ENCODE measurements at regions not wholly inside any gene's neighbourhood (a gene's known extent, or its start where the extent isn't known, plus 50 kb on each side); places are given as distances from the start of the nearest gene placed in this dataset.

DNA sequence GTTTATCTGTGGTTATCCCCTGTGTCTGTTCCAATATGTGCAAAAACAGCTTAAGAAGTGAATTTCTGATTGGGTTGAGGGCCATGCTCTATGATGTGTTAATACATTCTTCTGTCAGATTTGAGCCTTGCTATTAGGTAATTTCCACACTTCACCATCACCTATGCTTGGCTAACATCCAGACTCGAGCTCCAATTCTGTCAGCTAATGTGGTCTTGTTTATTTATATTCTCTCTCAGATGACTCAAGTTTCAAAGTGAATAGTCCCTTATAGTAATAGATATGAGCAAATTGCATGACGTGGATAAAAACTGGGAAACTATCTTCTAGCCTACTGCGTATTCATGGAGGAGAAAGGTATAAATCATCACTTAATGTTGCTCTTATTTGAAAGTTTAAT is 451.3 kb downstream of the SNAPC1 start:
- CTCF ChIA-PET: no interaction called here
- Histone ChIP-seq H3K27me3 (replicated peaks in 2 of 5; ENCODE audit: control insufficient read depth in 4 of 5, insufficient read depth in 5 of 5, low read length in 4 of 5) (no peaks in the 10 kb centered on the region), H3K4me3 (ENCODE audit: control insufficient read depth in 1 of 7, extremely low read depth in 1 of 7, insufficient read depth in 4 of 7, low read depth in 2 of 7, low read length in 6 of 7) (no peak overlapping the region), H3K27ac (ENCODE audit: insufficient read depth in 1 of 2, low read depth in 1 of 2, low read length in 2 of 2, poor library complexity in 1 of 2, severe bottlenecking in 2 of 2) (no peak overlapping the region), H3K4me1 (ENCODE audit: control extremely low read depth in 1 of 4, control insufficient read depth in 4 of 4, insufficient read depth in 4 of 4, low read length in 3 of 4) (no peaks in the 10 kb centered on the region), H3K36me3 (ENCODE audit: control insufficient read depth in 4 of 4, insufficient read depth in 4 of 4, low read length in 3 of 4) (no peaks in the 10 kb centered on the region), H3K9me3 (ENCODE audit: control extremely low read depth in 1 of 5, control insufficient read depth in 4 of 5, insufficient read depth in 2 of 5, low read depth in 1 of 5, low read length in 4 of 5) (no peaks in the 10 kb centered on the region)
- DNase-seq: no peak
- POLR2A ChIA-PET: no interaction called here
- WGBS (ENCODE audit: insufficient coverage): no CpG with 5 or more reads among the region's 3 CpGs

DNA sequence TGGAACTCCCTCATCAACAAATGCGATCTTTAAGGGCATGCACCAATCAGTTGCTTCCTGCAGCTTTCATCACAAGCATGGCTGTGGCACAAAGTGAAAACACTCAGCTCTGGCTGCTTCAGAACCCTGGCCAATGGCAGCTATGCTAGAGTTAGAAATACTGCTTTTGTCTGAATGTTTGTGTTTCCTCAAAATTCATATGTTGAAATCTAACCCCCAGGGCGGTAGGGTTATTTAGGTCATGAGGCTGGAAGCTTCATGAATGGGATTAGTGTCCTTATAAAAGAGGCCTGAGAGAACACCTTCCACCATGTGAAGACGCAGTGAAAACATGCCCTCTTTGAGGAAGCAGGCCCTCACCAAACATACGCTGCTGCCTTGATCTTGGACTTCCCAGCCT is 453.9 kb downstream of the SNAPC1 start:
- CTCF ChIA-PET: no interaction called here
- Histone ChIP-seq H3K27me3 (replicated peaks in 2 of 5; ENCODE audit: control insufficient read depth in 4 of 5, insufficient read depth in 5 of 5, low read length in 4 of 5) (no peaks in the 10 kb centered on the region), H3K9me3 (ENCODE audit: control extremely low read depth in 1 of 5, control insufficient read depth in 4 of 5, insufficient read depth in 2 of 5, low read depth in 1 of 5, low read length in 4 of 5) (no peaks in the 10 kb centered on the region), H3K4me1 (ENCODE audit: control extremely low read depth in 1 of 4, control insufficient read depth in 4 of 4, insufficient read depth in 4 of 4, low read length in 3 of 4) (no peaks in the 10 kb centered on the region), H3K4me3 (ENCODE audit: control insufficient read depth in 1 of 7, extremely low read depth in 1 of 7, insufficient read depth in 4 of 7, low read depth in 2 of 7, low read length in 6 of 7) (no peak overlapping the region), H3K36me3 (ENCODE audit: control insufficient read depth in 4 of 4, insufficient read depth in 4 of 4, low read length in 3 of 4) (no peaks in the 10 kb centered on the region), H3K27ac (ENCODE audit: insufficient read depth in 1 of 2, low read depth in 1 of 2, low read length in 2 of 2, poor library complexity in 1 of 2, severe bottlenecking in 2 of 2) (no peak overlapping the region)
- POLR2A ChIA-PET: no interaction called here
- no peak for DNase-seq
- 100% methylated on average over 1 of the region's 4 CpGs for WGBS (ENCODE audit: insufficient coverage)

DNA sequence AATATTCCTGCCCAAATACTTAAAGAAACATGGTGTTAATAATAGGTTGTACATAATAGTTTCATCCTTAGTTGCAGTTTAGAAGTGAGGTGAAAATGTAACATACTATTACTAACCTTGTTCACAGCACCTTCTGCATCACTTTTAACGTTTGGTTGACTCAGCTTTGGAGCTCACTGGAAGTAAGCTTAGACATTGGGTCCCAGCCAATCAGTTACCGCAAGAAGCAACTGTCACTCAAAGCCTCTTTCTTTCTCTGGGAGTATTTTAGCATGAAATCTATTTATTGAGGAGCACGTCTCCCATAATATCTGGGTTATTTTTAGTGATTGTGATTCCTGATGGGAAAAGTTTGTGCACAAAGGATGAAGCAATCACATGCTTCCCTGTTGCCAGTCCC is 472.6 kb downstream of the SNAPC1 start:
- no CpG with 5 or more reads among the region's 3 CpGs for WGBS (ENCODE audit: insufficient coverage)
- CTCF ChIA-PET: no interaction called here
- Histone ChIP-seq H3K36me3 (ENCODE audit: control insufficient read depth in 4 of 4, insufficient read depth in 4 of 4, low read length in 3 of 4) (no peaks in the 10 kb centered on the region), H3K4me1 (ENCODE audit: control extremely low read depth in 1 of 4, control insufficient read depth in 4 of 4, insufficient read depth in 4 of 4, low read length in 3 of 4) (no peaks in the 10 kb centered on the region), H3K27ac (ENCODE audit: insufficient read depth in 1 of 2, low read depth in 1 of 2, low read length in 2 of 2, poor library complexity in 1 of 2, severe bottlenecking in 2 of 2) (no peak overlapping the region), H3K9me3 (ENCODE audit: control extremely low read depth in 1 of 5, control insufficient read depth in 4 of 5, insufficient read depth in 2 of 5, low read depth in 1 of 5, low read length in 4 of 5) (peaks cover 0 to 8% (median 0%) of the 10 kb centered on the region in 5 experiments), H3K27me3 (replicated peaks in 2 of 5; ENCODE audit: control insufficient read depth in 4 of 5, insufficient read depth in 5 of 5, low read length in 4 of 5) (no peaks in the 10 kb centered on the region), H3K4me3 (ENCODE audit: control insufficient read depth in 1 of 7, extremely low read depth in 1 of 7, insufficient read depth in 4 of 7, low read depth in 2 of 7, low read length in 6 of 7) (no peak overlapping the region)
- no peak for DNase-seq
- POLR2A ChIA-PET: no interaction called here

DNA sequence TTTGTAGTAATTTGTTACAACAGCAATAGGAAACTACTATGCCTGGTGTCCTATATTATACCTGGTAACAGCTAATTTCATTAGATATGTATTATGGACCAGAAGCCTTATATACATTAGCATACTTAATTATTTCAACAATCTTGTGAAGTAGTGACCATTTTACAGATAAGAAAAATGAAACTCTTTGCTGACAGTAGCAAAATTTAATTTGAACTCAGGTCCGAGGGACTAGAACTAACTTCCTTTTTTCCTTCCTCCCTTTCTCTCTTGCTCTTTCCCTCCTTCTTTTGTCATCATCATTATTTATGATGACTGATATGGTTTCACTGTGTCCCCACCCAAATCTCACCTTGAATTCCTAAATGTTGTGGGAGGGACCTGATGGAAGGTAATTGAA is 482.0 kb downstream of the SNAPC1 start:
- no peak overlapping the region for H3K4me3 ChIP-seq (ENCODE audit: control insufficient read depth in 1 of 7, extremely low read depth in 1 of 7, insufficient read depth in 4 of 7, low read depth in 2 of 7, low read length in 6 of 7)
- H3K36me3 ChIP-seq (ENCODE audit: control insufficient read depth in 4 of 4, insufficient read depth in 4 of 4, low read length in 3 of 4): no peaks in the 10 kb centered on the region
- no peaks in the 10 kb centered on the region for H3K27me3 ChIP-seq (replicated peaks in 2 of 5; ENCODE audit: control insufficient read depth in 4 of 5, insufficient read depth in 5 of 5, low read length in 4 of 5)
- ChIA-PET CTCF (no interaction called here), POLR2A (no interaction called here)
- H3K9me3 ChIP-seq (ENCODE audit: control extremely low read depth in 1 of 5, control insufficient read depth in 4 of 5, insufficient read depth in 2 of 5, low read depth in 1 of 5, low read length in 4 of 5): no peaks in the 10 kb centered on the region
- WGBS (ENCODE audit: insufficient coverage): 100% methylated on average over 1 of the region's 1 CpG
- no peak overlapping the region for H3K27ac ChIP-seq (ENCODE audit: insufficient read depth in 1 of 2, low read depth in 1 of 2, low read length in 2 of 2, poor library complexity in 1 of 2, severe bottlenecking in 2 of 2)
- H3K4me1 ChIP-seq (ENCODE audit: control extremely low read depth in 1 of 4, control insufficient read depth in 4 of 4, insufficient read depth in 4 of 4, low read length in 3 of 4): no peaks in the 10 kb centered on the region
- DNase-seq: no peak

DNA sequence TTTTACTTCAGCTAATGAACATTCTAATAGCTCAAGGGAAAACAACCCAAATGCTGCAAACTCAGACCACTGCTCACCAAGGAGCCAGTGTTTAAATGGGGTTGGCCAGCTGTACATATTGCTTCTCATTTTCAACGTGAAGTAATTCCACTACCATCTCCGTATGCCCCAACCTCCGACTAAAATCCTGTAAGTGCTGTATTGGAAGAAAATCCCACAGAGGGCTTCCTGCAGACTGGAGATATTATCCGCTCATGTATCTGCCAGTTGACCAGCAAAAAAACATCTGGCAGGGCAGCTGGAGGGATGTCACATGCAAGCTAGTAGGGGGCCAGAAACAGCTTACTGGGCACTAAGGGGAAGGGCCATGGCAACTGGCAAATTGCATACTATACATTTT is 485.0 kb downstream of the SNAPC1 start:
- H3K4me3 ChIP-seq (ENCODE audit: control insufficient read depth in 1 of 7, extremely low read depth in 1 of 7, insufficient read depth in 4 of 7, low read depth in 2 of 7, low read length in 6 of 7): no peak overlapping the region
- H3K4me1 ChIP-seq (ENCODE audit: control extremely low read depth in 1 of 4, control insufficient read depth in 4 of 4, insufficient read depth in 4 of 4, low read length in 3 of 4): no peaks in the 10 kb centered on the region
- no peaks in the 10 kb centered on the region for H3K36me3 ChIP-seq (ENCODE audit: control insufficient read depth in 4 of 4, insufficient read depth in 4 of 4, low read length in 3 of 4)
- H3K27ac ChIP-seq (ENCODE audit: insufficient read depth in 1 of 2, low read depth in 1 of 2, low read length in 2 of 2, poor library complexity in 1 of 2, severe bottlenecking in 2 of 2): no peak overlapping the region
- no peaks in the 10 kb centered on the region for H3K27me3 ChIP-seq (replicated peaks in 2 of 5; ENCODE audit: control insufficient read depth in 4 of 5, insufficient read depth in 5 of 5, low read length in 4 of 5)
- ChIA-PET POLR2A (no interaction called here), CTCF (no interaction called here)
- H3K9me3 ChIP-seq (ENCODE audit: control extremely low read depth in 1 of 5, control insufficient read depth in 4 of 5, insufficient read depth in 2 of 5, low read depth in 1 of 5, low read length in 4 of 5): no peaks in the 10 kb centered on the region
- DNase-seq: no peak
- 88% methylated on average over 4 of the region's 4 CpGs for WGBS (ENCODE audit: insufficient coverage)

DNA sequence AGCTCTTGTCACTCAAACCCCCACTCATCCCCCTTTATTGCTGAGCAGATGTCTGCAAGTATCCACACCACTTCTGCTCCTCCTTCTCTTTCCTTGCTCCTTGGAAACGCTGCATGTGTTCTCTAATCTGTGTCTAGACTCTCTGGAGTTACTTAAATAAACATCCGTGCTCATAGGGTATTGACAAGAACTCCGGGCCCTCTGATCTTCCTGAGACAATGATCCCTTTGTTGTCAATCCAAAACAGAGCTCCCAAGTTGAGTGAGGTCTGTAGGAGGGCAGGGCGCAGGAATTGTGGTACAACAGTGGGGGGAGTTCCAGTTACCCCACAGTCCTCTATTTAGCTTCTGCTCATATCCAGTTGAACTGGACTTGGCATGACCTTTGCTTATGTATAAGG is 489.0 kb downstream of the SNAPC1 start:
- ChIA-PET CTCF (no interaction called here), POLR2A (no interaction called here)
- no peaks in the 10 kb centered on the region for H3K36me3 ChIP-seq (ENCODE audit: control insufficient read depth in 4 of 4, insufficient read depth in 4 of 4, low read length in 3 of 4)
- WGBS (ENCODE audit: insufficient coverage): 62% methylated on average over 3 of the region's 4 CpGs
- H3K9me3 ChIP-seq (ENCODE audit: control extremely low read depth in 1 of 5, control insufficient read depth in 4 of 5, insufficient read depth in 2 of 5, low read depth in 1 of 5, low read length in 4 of 5): no peaks in the 10 kb centered on the region
- DNase-seq: no peak
- no peak overlapping the region for H3K4me3 ChIP-seq (ENCODE audit: control insufficient read depth in 1 of 7, extremely low read depth in 1 of 7, insufficient read depth in 4 of 7, low read depth in 2 of 7, low read length in 6 of 7)
- H3K27me3 ChIP-seq (replicated peaks in 2 of 5; ENCODE audit: control insufficient read depth in 4 of 5, insufficient read depth in 5 of 5, low read length in 4 of 5): no peaks in the 10 kb centered on the region
- H3K27ac ChIP-seq (ENCODE audit: insufficient read depth in 1 of 2, low read depth in 1 of 2, low read length in 2 of 2, poor library complexity in 1 of 2, severe bottlenecking in 2 of 2): no peak overlapping the region
- H3K4me1 ChIP-seq (ENCODE audit: control extremely low read depth in 1 of 4, control insufficient read depth in 4 of 4, insufficient read depth in 4 of 4, low read length in 3 of 4): no peaks in the 10 kb centered on the region

DNA sequence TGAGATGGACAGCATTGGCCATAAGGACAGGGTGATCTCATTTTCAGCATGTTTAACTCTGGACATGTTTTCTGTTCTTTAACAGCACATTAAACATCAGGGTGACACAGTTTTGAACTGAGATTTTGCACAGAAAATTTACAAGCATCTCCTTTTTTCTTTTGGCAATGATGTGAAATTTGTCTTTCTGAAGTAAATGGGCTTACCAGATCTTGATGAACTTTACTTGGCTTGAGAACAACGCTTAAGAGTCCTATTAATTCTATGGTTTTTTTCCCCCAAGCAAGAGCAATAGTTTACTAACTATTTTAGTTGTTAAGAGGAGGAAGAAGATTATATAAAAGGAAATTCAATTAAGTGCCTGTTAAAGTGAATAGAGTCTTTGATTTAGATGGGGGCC is 491.0 kb downstream of the SNAPC1 start:
- H3K27ac ChIP-seq (ENCODE audit: insufficient read depth in 1 of 2, low read depth in 1 of 2, low read length in 2 of 2, poor library complexity in 1 of 2, severe bottlenecking in 2 of 2): no peak overlapping the region
- no peaks in the 10 kb centered on the region for H3K9me3 ChIP-seq (ENCODE audit: control extremely low read depth in 1 of 5, control insufficient read depth in 4 of 5, insufficient read depth in 2 of 5, low read depth in 1 of 5, low read length in 4 of 5)
- peaks cover 0 to 1% (median 0%) of the 10 kb centered on the region in 5 experiments for H3K27me3 ChIP-seq (replicated peaks in 2 of 5; ENCODE audit: control insufficient read depth in 4 of 5, insufficient read depth in 5 of 5, low read length in 4 of 5)
- H3K4me3 ChIP-seq (ENCODE audit: control insufficient read depth in 1 of 7, extremely low read depth in 1 of 7, insufficient read depth in 4 of 7, low read depth in 2 of 7, low read length in 6 of 7): no peak overlapping the region
- CTCF ChIA-PET: no interaction called here
- no CpG with 5 or more reads among the region's 1 CpG for WGBS (ENCODE audit: insufficient coverage)
- H3K36me3 ChIP-seq (ENCODE audit: control insufficient read depth in 4 of 4, insufficient read depth in 4 of 4, low read length in 3 of 4): no peaks in the 10 kb centered on the region
- DNase-seq: no peak
- POLR2A ChIA-PET: no interaction called here
- no peaks in the 10 kb centered on the region for H3K4me1 ChIP-seq (ENCODE audit: control extremely low read depth in 1 of 4, control insufficient read depth in 4 of 4, insufficient read depth in 4 of 4, low read length in 3 of 4)

DNA sequence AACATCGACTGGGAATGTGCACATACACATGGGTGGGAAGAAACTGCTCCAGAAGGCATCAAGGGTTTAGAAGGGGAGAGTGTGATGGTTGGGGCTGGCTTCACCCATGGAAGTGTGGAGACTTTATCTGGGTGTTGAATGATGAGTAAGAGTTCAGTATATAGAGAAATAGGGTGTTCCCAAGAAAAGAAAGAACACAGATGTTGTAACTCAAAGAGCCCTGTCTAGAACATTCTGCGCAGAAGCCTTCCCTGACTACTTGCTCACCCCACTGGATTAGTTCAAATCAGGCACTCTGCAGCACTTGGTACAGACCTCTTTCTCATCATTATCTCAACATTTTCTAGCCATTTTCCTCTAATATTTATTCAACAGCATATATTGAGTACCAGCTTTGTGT is 491.7 kb downstream of the SNAPC1 start:
- DNase-seq: no peak
- Histone ChIP-seq H3K4me3 (ENCODE audit: control insufficient read depth in 1 of 7, extremely low read depth in 1 of 7, insufficient read depth in 4 of 7, low read depth in 2 of 7, low read length in 6 of 7) (no peak overlapping the region), H3K36me3 (ENCODE audit: control insufficient read depth in 4 of 4, insufficient read depth in 4 of 4, low read length in 3 of 4) (no peaks in the 10 kb centered on the region), H3K4me1 (ENCODE audit: control extremely low read depth in 1 of 4, control insufficient read depth in 4 of 4, insufficient read depth in 4 of 4, low read length in 3 of 4) (no peaks in the 10 kb centered on the region), H3K27ac (ENCODE audit: insufficient read depth in 1 of 2, low read depth in 1 of 2, low read length in 2 of 2, poor library complexity in 1 of 2, severe bottlenecking in 2 of 2) (no peak overlapping the region), H3K27me3 (replicated peaks in 2 of 5; ENCODE audit: control insufficient read depth in 4 of 5, insufficient read depth in 5 of 5, low read length in 4 of 5) (peaks cover 0 to 1% (median 0%) of the 10 kb centered on the region in 5 experiments), H3K9me3 (ENCODE audit: control extremely low read depth in 1 of 5, control insufficient read depth in 4 of 5, insufficient read depth in 2 of 5, low read depth in 1 of 5, low read length in 4 of 5) (no peaks in the 10 kb centered on the region)
- 95% methylated on average over 2 of the region's 2 CpGs for WGBS (ENCODE audit: insufficient coverage)
- ChIA-PET POLR2A (no interaction called here), CTCF (no interaction called here)
